DND-41 (cell line): ENCODE measurements at regions not wholly inside any gene's neighbourhood (a gene's known extent, or its start where the extent isn't known, plus 50 kb on each side); places are given as distances from the start of the nearest gene placed in this dataset.

Source experiments
- CTCF ChIP-seq: IDR thresholded peaks from 2 replicates; pipeline ENCODE4 v1.5.1; 2012; ENCODE audit warnings: borderline replicate concordance, low read length, moderate library complexity, mild to moderate bottlenecking; ENCODE audit not compliant: poor library complexity, severe bottlenecking; ENCODE audit errors: extremely low read depth
- EZH2 ChIP-seq: IDR thresholded peaks from 3 replicates; pipeline ENCODE4 v1.6.1; 2012; ENCODE audit warnings: borderline replicate concordance, low read depth, mild to moderate bottlenecking, moderate library complexity, low read length, inconsistent platforms; ENCODE audit not compliant: severe bottlenecking

DNA sequence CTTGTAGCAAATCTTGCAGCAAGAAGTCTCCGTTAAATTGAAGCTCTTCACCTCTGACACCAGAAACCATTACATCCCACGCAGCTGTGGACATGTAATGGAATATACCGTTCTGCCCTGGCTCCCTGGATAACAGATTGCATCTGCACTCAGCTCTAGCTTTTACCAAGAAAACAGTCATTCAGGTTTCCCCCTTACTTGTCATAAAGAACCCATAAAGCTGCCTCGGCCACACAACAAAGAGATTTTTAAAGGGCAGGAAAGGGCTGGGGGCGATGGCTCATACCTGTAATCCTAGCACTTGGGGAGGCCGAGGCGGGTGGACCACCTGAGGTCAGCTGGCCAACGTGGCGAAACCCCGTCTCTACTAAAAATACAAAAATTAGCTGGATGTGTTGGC is 127.6 kb upstream of the RFC3 start:
- no peak for TF ChIP-seq CTCF
- no peak for TF ChIP-seq EZH2
